Panc1 (cell line): ENCODE measurements at regions not wholly inside any gene's neighbourhood (a gene's known extent, or its start where the extent isn't known, plus 50 kb on each side); places are given as distances from the start of the nearest gene placed in this dataset.

Experiments used
- ATAC-seq: fragments of 200-7000 bp; cut with Tn5 transposase; 2 replicates; pipeline ENCODE4 v1.9.1; 2020; ENCODE audit warnings: mild to moderate bottlenecking, moderate library complexity
- BruUV-seq: library from RNA; stranded (reverse); fragments of 400-500 nt; replicated peaks from 2 replicates; lab custom pipeline; 2021; lab: Mats Ljungman, UMichigan
- CTCF ChIA-PET: fragments of 300-600 bp; sonication (Branson Sonifier 250); formaldehyde crosslinking; loops from one replicate; lab custom pipeline; 2022; ENCODE audit warnings: antibody characterized with exemption; lab: Charles Lee
- POLR2A ChIA-PET: fragments of 300-600 bp; sonication (Branson Sonifier 250); formaldehyde crosslinking; loops from one replicate; lab custom pipeline; 2022; ENCODE audit warnings: antibody characterized with exemption; lab: Charles Lee
- DNase-seq: peaks from one replicate; pipeline ENCODE4 v3.0.0-alpha.2; 2010; ENCODE audit warnings: low read depth, low spot score
- H3K27ac ChIP-seq: 2 replicates; pipeline ENCODE4 v1.5.1; 2011; ENCODE audit warnings: mild to moderate bottlenecking, low read length, inconsistent platforms
- H3K27me3 ChIP-seq: fragments of 200-500 bp; sonication (Bioruptor generic); 2 replicates; pipeline ENCODE4 v1.6.0; 2014; ENCODE audit warnings: low read length, inconsistent platforms; ENCODE audit not compliant: control insufficient read depth, insufficient read depth
- H3K36me3 ChIP-seq: fragments of 200-500 bp; sonication (Bioruptor generic); 2 replicates; pipeline ENCODE4 v1.5.1; 2014; ENCODE audit warnings: inconsistent platforms, mild to moderate bottlenecking, low read length, moderate library complexity; ENCODE audit not compliant: control insufficient read depth, insufficient read depth
- H3K4me1 ChIP-seq: 2 replicates; pipeline ENCODE4 v1.5.1; 2011; ENCODE audit warnings: inconsistent platforms, mild to moderate bottlenecking, low read length, moderate library complexity; ENCODE audit not compliant: control insufficient read depth, insufficient read depth
- H3K4me3 ChIP-seq, 2 experiments: 2 replicates each; pipeline ENCODE4 v1.5.1; 2011 to 2012; ENCODE audit warnings: low read depth in 2 of 2, low read length in 2 of 2, mild to moderate bottlenecking in 2 of 2, inconsistent platforms in 1 of 2, moderate library complexity in 1 of 2
- H3K9me3 ChIP-seq: fragments of 200-500 bp; sonication (Bioruptor generic); 2 replicates; pipeline ENCODE4 v1.5.1; 2014; ENCODE audit warnings: low read depth, mild to moderate bottlenecking, inconsistent platforms, low read length, moderate library complexity; ENCODE audit not compliant: control insufficient read depth, insufficient read depth
- CTCF ChIP-seq: fragments of 450-650 bp; IDR thresholded peaks from 2 replicates; pipeline ENCODE4 v1.5.1; 2017; ENCODE audit warnings: mild to moderate bottlenecking
- POLR2AphosphoS5 ChIP-seq: IDR thresholded peaks from 2 replicates; pipeline ENCODE4 v1.6.1; 2012; ENCODE audit warnings: mild to moderate bottlenecking, low read depth, low read length, moderate library complexity
- SIN3A ChIP-seq: IDR thresholded peaks from 2 replicates; pipeline ENCODE4 v1.6.1; 2012; ENCODE audit warnings: low read depth, mild to moderate bottlenecking, low read length, moderate library complexity, borderline replicate concordance; ENCODE audit not compliant: insufficient read depth
- TCF7L2 ChIP-seq: IDR thresholded peaks from 2 replicates; pipeline ENCODE4 v1.6.1; 2011; ENCODE audit warnings: mild to moderate bottlenecking, low read depth, low read length, inconsistent platforms
- in situ Hi-C: cut with HindIII; loops from 2 replicates; pipeline ENCODE4 v1.10.0; 2016; ENCODE audit warnings: low sequenced_read_pairs, low pct_unique_long_range_greater_than_20kb
- intact Hi-C: fragments of 100-400 bp; cut with micrococcal nuclease; formaldehyde crosslinking; loops from one replicate; pipeline ENCODE4 v1.10.0; 2022; ENCODE audit not compliant: unreplicated experiment
- TF ChIP-seq, protein P1 (sequence below), 2 experiments: IDR thresholded peaks; 2 replicates each; pipeline ENCODE4 v1.6.1; 2011 to 2012; ENCODE audit warnings: low read depth in 2 of 2, control low read depth in 1 of 2, low read length in 1 of 2, mild to moderate bottlenecking in 1 of 2, moderate library complexity in 1 of 2; ENCODE audit not compliant: insufficient read depth in 1 of 2

- Histone ChIP-seq H3K27ac (no peak overlapping the region), H3K9me3 (no peaks in the 10 kb centered on the region), H3K4me1 (no peaks in the 10 kb centered on the region), H3K4me3 (no peak overlapping the region), H3K27me3 (no peaks in the 10 kb centered on the region), H3K36me3 (no peaks in the 10 kb centered on the region)
- TF ChIP-seq POLR2AphosphoS5: no peak
- no peak for TF ChIP-seq TCF7L2
- TF ChIP-seq CTCF: peak; percentile 29
- TF ChIP-seq, protein P1, sequence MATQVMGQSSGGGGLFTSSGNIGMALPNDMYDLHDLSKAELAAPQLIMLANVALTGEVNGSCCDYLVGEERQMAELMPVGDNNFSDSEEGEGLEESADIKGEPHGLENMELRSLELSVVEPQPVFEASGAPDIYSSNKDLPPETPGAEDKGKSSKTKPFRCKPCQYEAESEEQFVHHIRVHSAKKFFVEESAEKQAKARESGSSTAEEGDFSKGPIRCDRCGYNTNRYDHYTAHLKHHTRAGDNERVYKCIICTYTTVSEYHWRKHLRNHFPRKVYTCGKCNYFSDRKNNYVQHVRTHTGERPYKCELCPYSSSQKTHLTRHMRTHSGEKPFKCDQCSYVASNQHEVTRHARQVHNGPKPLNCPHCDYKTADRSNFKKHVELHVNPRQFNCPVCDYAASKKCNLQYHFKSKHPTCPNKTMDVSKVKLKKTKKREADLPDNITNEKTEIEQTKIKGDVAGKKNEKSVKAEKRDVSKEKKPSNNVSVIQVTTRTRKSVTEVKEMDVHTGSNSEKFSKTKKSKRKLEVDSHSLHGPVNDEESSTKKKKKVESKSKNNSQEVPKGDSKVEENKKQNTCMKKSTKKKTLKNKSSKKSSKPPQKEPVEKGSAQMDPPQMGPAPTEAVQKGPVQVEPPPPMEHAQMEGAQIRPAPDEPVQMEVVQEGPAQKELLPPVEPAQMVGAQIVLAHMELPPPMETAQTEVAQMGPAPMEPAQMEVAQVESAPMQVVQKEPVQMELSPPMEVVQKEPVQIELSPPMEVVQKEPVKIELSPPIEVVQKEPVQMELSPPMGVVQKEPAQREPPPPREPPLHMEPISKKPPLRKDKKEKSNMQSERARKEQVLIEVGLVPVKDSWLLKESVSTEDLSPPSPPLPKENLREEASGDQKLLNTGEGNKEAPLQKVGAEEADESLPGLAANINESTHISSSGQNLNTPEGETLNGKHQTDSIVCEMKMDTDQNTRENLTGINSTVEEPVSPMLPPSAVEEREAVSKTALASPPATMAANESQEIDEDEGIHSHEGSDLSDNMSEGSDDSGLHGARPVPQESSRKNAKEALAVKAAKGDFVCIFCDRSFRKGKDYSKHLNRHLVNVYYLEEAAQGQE (IDR thresholded peaks at IDR 0.05; ENCODE audit: insufficient read depth in 1 of 2, low read depth in 2 of 2, low read length in 1 of 2): no peak
- ChIA-PET POLR2A (no interaction called here), CTCF (no interaction called here)
- in situ Hi-C loops: no loop called here
- DNase-seq (no peak), ATAC-seq (no peak)
- intact Hi-C loops: no loop called here
- BruUV-seq: no TSS peak
Measured at GRCh38 chr10:84739641-84740040, 411.3 kb downstream of the CCSER2 start.

GRCh38 chr10:84743483-84743882, 415.1 kb downstream of the CCSER2 start:
- TF ChIP-seq TCF7L2 (no peak), CTCF (peak; percentile 62)
- in situ Hi-C loops (no loop called here), intact Hi-C loops (loop anchor here (2.0 kb wide), 1 partner anchor 203 kb away; no protein-coding TSS in a partner anchor)
- DNase-seq: no peak
- H3K27me3 ChIP-seq: no peaks in the 10 kb centered on the region
- H3K9me3 ChIP-seq: no peaks in the 10 kb centered on the region
- no peak overlapping the region for H3K27ac ChIP-seq
- ChIA-PET CTCF (no interaction called here), POLR2A (no interaction called here)
- ATAC-seq: no peak
- no peak overlapping the region for H3K4me3 ChIP-seq
- no TSS peak for BruUV-seq
- no peaks in the 10 kb centered on the region for H3K36me3 ChIP-seq
- no peaks in the 10 kb centered on the region for H3K4me1 ChIP-seq

- Histone ChIP-seq H3K9me3 (no peaks in the 10 kb centered on the region), H3K4me3 (no peak overlapping the region), H3K27ac (no peak overlapping the region), H3K27me3 (no peaks in the 10 kb centered on the region; the same call in 1 of the 2 replicates), H3K4me1 (no peaks in the 10 kb centered on the region), H3K36me3 (no peaks in the 10 kb centered on the region)
- intact Hi-C loops: no loop called here
- DNase-seq (no peak), ATAC-seq (no peak)
- POLR2A ChIA-PET: no interaction called here
- in situ Hi-C loops: no loop called here
- no TSS peak for BruUV-seq
- TF ChIP-seq CTCF: no peak
- TF ChIP-seq TCF7L2: no peak
- TF ChIP-seq SIN3A: no peak
- no peak for TF ChIP-seq POLR2AphosphoS5
- TF ChIP-seq, protein P1 (IDR thresholded peaks at IDR 0.05; ENCODE audit: insufficient read depth in 1 of 2, low read depth in 2 of 2, low read length in 1 of 2): no peak
- CTCF ChIA-PET: no interaction called here
Measured at GRCh38 chr10:84755311-84755710, 426.9 kb downstream of the CCSER2 start.
